NT2/D1 (cell line): ENCODE measurements at regions not wholly inside any gene's neighbourhood (a gene's known extent, or its start where the extent isn't known, plus 50 kb on each side); places are given as distances from the start of the nearest gene placed in this dataset.

Source experiments
- SUZ12 ChIP-seq: IDR thresholded peaks from 2 replicates; pipeline ENCODE4 v1.6.1; 2011; ENCODE audit not compliant: insufficient read length, insufficient read depth; ENCODE audit errors: extremely low read depth
- ZNF274 ChIP-seq: IDR thresholded peaks from 2 replicates; pipeline ENCODE4 v1.6.1; 2011; ENCODE audit warnings: mild to moderate bottlenecking, low read depth, low read length

- TF ChIP-seq ZNF274 (no peak), SUZ12 (no peak)
Measured at GRCh38 chr20:62528983-62529891, 53.4 kb upstream of the GATA5 start.
